ENCODE measurements at regions not wholly inside any gene's neighbourhood (a gene's known extent, or its start where the extent isn't known, plus 50 kb on each side); places are given as distances from the start of the nearest gene placed in this dataset.

DNA sequence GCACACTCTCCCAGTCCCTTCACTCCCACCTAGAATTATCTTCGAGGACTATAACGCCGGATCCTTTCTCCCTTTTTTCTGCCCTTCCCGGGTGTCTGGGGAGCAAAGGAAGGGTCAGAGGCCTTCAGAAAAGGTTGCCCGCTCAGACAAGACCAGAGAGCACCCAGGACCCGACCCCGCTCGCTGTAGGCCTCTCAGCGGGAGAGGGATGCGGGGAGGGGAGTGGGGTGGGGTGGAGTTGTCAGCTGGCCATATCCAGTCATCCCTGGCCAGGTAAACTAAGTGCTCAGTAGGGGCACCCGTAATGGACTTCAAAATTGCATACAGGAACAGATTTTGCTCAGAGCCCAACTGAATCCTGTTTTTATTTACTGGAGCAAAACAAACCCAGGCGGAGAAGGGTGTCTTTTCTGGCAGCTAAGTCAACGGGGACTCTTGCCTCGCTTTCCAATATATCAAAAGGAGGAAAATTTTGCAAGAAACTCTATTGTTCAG, 65.0 kb downstream of the NOL4 start:
- DNase-seq (ENCODE audit: extremely low read depth, low read depth, low spot score), result no peak

DNA sequence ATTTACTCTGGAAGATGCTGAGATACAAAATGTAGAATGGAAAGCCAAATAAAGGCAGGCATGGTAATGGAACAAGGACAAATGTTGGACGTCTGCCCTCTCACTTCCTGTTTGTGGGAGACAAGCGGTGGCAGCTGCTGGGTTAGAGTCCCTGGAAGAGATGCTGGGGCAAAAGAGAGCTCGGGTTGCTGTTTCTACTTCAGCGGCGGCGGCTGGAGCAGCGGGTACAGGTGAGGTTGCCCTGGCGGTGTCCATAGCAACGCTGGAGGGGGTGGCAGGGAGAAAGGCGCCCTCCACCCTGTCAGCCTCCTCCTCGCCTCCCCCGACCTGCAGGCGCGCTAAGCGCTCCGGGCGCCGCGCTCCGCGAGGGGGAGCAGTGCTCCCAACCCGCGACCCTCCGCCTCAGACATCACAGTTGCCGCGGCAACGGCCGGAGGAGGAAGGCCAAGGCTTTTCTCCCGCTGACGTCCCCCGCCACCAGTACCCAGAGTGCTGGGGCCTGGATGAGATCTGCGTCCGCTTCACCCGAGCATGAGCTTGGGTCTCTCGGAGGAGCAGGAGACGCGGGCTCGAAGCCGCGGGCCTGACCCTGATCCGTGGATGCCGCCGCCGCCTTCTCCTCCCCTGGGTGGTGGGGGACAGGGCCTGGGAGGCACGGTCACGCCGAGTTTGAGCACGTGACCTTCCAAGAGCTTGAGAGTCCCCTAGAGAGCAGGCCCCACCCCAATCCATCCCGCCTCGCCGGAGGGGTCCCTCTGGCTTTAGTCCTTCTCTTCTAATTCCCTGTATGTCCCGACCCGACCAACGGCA, 65.6 kb downstream of the NOL4 start:
- DNase-seq (ENCODE audit: extremely low read depth, low read depth, low spot score), result no peak

DNA sequence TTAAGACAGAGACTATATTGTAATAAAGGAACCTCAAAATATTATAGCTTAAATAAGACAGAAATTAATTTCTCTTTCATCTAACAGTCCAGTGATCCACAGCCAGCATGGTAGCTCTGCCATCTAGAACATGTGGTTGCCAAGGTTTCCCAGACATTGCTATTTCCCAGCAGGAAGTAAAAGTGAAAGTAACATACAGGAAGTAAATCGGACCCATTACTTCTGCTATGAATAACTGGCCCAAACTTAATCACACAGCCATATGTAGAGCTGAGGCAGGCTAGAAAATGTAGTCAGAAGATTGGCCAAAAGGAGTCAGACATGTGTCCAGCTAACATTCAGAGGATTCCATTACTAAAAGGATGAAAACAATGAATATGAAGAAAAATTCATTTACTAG, 71.0 kb downstream of the NOL4 start:
- DNase-seq (ENCODE audit: extremely low read depth, low read depth, low spot score), result no peak

DNA sequence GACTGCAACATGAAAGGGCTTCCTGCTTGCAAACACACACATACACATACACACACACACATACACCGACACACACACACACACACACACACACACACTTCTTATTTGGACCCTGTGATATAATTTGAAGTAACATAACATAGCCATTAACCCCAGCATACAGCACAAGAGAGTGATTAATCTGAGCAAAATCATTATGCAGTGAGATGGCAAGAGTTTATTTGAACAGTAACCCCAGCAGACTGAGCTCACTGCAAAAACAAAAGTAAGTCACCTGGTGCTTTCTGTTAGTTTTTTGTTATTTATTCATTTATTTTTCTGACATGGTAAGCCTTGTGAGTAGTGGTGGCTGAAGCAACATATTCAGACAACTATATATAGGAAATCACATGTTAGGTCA, 93.7 kb downstream of the NOL4 start:
- no peak for DNase-seq (ENCODE audit: extremely low read depth, low read depth, low spot score)

DNA sequence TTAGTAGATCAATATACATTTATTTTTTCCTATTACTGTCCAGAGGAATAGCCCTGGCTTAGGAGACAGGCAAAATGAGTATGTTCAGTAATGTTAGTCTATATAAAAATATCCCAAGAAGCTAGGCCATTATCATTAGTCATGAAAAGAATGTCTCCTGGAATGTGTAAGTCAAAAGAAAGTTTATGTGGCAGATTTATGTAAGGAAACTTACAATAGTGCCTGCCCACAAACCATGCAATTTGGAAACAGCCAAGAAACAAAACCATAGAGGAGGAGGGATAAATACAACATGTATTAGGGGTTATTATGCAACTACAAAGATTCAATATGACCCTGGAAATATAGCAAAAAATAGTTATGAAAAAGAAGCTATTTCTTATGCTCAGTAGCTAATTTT, 96.3 kb downstream of the NOL4 start:
- no peak for DNase-seq (ENCODE audit: extremely low read depth, low read depth, low spot score)

DNA sequence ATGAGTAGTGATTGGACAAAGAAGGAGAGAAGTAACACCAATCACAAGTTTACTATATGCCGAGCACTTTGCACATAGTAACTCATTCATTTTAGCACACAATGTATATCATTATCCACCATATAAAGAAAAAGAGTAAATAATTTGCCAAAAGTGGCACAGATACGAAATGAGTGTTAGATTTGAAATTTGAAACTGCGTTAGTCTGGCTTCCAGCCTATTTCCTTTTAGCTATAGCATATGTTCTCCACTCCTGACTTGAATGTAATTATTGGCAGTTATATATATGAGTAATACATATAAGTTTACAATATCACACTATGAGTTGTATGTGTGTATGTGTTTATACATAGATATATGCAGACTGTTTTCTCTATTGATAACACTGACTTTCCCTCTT, 98.6 kb downstream of the NOL4 start:
- no peak for DNase-seq (ENCODE audit: extremely low read depth, low read depth, low spot score)

DNA sequence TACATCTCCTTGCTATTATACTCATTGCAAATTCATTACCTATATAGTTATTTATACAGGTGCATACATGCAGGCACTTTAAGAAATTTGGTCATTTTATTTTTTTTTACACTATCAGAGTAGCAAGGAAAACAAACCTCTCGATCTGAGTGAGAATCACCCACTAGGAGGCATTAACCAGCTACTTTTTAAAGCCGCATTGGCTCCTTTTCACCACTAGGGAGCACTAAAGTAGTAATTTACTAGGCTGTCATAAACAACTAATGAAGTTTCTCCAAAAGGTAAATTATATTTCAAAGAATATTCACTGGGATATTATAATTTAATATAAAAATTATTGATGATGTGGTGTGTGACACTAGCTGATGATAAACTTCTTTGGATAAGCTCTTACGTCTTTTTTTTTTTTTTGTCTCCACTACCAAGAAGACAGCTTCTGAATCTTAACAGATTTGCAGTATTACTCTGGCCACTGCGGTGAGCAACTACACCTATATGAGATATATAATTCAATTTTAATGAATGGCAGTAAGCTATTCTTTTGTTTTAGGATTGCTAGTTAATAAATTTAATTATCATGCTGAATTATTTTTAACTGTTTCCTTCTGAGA, 101.9 kb downstream of the NOL4 start:
- peak; percentile 22 for DNase-seq (ENCODE audit: extremely low read depth, low read depth, low spot score)

DNA sequence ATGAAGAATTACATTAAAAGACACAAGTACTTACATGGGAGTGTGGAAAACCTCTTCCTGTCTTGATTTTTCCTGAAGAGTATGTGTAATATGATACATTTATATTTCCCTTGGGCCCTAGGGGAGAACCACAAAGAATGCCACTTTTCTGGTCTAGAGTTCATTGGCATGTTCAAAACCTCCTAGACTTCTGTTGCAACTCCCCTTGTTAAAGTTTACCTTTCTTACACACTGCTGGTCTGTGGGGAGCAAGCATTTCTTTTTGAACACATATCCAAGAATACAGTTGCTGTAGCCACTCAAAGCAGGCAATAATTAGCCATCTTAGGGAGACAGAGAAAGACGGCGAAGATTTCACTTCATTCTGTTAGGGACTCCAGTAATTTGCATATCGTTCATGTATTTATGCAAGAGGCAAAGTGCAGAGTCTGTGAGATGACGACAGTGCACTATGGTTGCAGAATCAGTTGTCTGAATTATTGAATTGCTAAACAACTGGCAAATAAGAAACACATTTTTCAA, 103.5 kb downstream of the NOL4 start:
- no peak for DNase-seq (ENCODE audit: extremely low read depth, low read depth, low spot score)

GRCh38 chr18:34120294-34120693, 104.4 kb downstream of the NOL4 start:
- no peak for DNase-seq (ENCODE audit: extremely low read depth, low read depth, low spot score)

DNA sequence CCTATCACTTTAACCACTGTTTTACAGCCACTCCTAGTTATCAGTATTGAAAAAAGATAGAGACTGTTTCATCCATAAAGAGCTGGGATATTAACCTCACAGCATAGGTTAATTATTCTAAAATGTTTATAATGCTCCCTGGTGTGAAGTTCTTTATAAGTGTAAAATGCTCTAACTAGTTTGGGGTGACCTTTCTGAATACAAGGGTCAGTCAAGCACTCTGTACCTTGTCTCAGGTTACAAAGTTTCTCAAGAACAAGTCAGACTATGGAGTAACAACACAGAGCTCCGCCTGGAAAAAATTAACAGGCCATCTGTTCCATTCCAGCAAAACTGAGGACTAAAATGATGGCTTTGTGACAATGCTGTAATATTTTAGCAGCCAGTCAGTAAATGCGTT, 107.4 kb downstream of the NOL4 start:
- DNase-seq (ENCODE audit: extremely low read depth, low read depth, low spot score), result no peak

DNA sequence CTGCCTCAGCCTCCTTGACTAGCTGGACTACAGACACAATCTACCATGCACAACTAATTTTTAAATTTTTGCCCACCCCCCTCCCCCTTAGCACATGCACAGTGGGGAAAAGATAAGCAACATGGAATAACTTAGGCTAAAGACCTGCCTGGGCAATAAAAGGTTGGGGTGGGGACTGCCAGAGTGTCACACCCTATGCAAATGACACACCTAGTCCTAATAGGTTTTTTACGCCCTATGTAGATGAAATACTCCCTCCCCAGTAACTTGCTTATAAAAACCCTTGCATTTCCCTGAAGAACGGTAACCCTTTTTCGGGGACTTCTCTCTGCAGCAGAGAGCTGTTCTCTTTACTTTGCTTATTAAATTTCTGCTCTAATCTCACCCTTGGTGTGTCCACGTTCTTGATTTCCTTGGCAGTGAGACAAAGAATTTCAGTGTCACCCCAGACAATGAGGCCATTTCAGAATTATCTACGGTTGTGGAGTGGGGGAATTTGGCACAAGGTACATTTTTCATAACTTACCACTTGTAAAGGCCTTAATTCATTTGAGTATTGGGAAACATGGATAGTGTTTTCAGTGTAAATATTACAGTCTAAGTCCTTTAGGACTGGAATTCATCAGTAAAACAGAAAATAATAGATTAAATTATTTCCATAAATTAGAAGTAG, 109.2 kb downstream of the NOL4 start:
- DNase-seq (ENCODE audit: extremely low read depth, low read depth, low spot score), result no peak

GRCh38 chr18:34114996-34115395, 109.7 kb downstream of the NOL4 start:
- DNase-seq (ENCODE audit: extremely low read depth, low read depth, low spot score), result no peak

GRCh38 chr18:34108206-34108605, 116.5 kb downstream of the NOL4 start:
- DNase-seq (ENCODE audit: extremely low read depth, low read depth, low spot score), result no peak

GRCh38 chr18:34098109-34098508, 126.6 kb downstream of the NOL4 start:
- no peak for DNase-seq (ENCODE audit: extremely low read depth, low read depth, low spot score)

DNA sequence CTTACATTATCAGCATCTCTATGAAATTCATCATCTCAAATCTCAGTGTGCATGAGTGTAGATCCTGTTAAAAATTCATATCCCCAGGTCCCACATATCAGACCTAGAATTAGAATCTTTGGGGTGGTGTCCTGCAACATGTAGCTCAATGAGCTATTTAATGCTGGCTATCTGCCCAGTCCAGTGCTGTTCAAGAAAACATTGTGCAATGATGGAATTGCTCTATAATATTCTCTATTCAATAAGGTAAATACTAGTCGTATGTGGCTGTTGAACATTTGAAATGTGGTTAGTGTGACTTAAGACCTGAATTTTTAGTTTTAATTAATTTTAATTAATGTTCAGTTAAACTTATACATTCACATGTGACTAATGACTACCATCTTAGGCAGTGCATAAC, 127.4 kb downstream of the NOL4 start:
- DNase-seq (ENCODE audit: extremely low read depth, low read depth, low spot score), result no peak

- DNase-seq (ENCODE audit: extremely low read depth, low read depth, low spot score), result no peak
These were observed 130.6 kb downstream of the NOL4 start for GRCh38 chr18:34094148-34094547.

DNA sequence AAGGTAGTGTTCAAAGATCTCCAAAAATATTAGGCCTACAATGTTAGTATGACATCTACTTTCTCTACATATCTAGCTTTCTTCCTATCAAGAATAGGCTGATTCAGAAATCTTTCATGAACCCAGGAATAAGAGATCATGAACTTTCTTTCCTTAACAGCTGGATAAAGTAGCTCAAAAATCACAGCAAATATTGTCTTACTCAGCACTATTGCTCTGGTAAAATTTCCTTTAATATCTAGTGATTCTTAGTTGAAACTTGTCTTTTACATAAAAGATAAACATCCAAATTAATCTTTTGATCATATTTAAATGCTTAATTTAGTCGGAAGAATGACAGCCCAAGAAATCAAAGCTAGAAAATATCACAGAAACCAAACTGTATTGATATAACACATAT, 131.9 kb downstream of the NOL4 start:
- no peak for DNase-seq (ENCODE audit: extremely low read depth, low read depth, low spot score)

DNA sequence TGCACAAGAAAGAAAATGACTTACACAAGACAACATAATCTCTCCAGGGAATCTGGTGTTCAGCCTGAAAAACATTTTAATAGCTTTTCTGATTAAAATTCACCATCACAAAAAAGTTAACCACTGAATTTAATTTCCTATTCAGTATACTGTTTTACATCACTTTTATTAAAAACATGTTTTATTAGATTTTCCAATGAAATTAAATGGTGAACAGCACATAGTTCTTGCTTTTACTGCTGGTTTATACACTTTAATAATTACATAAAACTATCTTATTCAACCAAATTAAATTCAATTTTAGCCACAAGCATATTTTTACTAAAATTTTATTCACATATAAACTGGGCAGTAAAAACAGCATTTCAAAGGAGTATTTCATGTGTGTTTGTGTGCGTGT, 138.3 kb downstream of the NOL4 start:
- DNase-seq (ENCODE audit: extremely low read depth, low read depth, low spot score), result no peak

- DNase-seq (ENCODE audit: extremely low read depth, low read depth, low spot score), result no peak
These were observed 139.5 kb downstream of the NOL4 start for GRCh38 chr18:34085140-34085739.

GRCh38 chr18:34084635-34085034, 140.1 kb downstream of the NOL4 start:
- no peak for DNase-seq (ENCODE audit: extremely low read depth, low read depth, low spot score)

GRCh38 chr18:34083910-34084535, 140.7 kb downstream of the NOL4 start:
- DNase-seq (ENCODE audit: extremely low read depth, low read depth, low spot score), result no peak
